ENCODE measurements at regions not wholly inside any gene's neighbourhood (a gene's known extent, or its start where the extent isn't known, plus 50 kb on each side); places are given as distances from the start of the nearest gene placed in this dataset.

GRCh38 chr1:95850763-95851162, 616.8 kb downstream of the RWDD3 start:
- H3K36me3 ChIP-seq: no peaks in the 10 kb centered on the region
- no peaks in the 10 kb centered on the region for H3K9me3 ChIP-seq
- TF ChIP-seq POLR2A (IDR thresholded peaks at IDR 0.05) (no peak), CTCF (IDR thresholded peaks at IDR 0.05) (no peak)
- no peak overlapping the region for H3K27ac ChIP-seq
- H3K4me3 ChIP-seq (replicated peaks in 1 of 3): no peak overlapping the region
- H3K4me1 ChIP-seq: no peaks in the 10 kb centered on the region
- intact Hi-C loops (cut with DNase I): no loop called here
- DNase-seq: no peak
- WGBS, 2 donors: 83 to 92% methylated on average over 3 of the region's 3 CpGs
- no peaks in the 10 kb centered on the region for H3K27me3 ChIP-seq

- no peak for DNase-seq
Observed at GRCh38 chr1:95852483-95853070, 618.6 kb downstream of the RWDD3 start.

GRCh38 chr1:95854457-95854856, 620.4 kb downstream of the RWDD3 start:
- H3K4me1 ChIP-seq: no peaks in the 10 kb centered on the region
- H3K9me3 ChIP-seq: no peaks in the 10 kb centered on the region
- TF ChIP-seq CTCF (IDR thresholded peaks at IDR 0.05): no peak
- no peak overlapping the region for H3K4me3 ChIP-seq (replicated peaks in 1 of 3)
- intact Hi-C loops (cut with DNase I): no loop called here
- WGBS, 2 donors: 62 to 92% methylated on average over 3 of the region's 4 CpGs
- no peak overlapping the region for H3K27ac ChIP-seq
- no peaks in the 10 kb centered on the region for H3K27me3 ChIP-seq
- no peaks in the 10 kb centered on the region for H3K36me3 ChIP-seq
- no peak for DNase-seq

More at GRCh38 chr1:95852483-95853070, 618.6 kb downstream of the RWDD3 start:
- no peaks in the 10 kb centered on the region for H3K36me3 ChIP-seq
- intact Hi-C loops (cut with DNase I): no loop called here
- TF ChIP-seq POLR2A (IDR thresholded peaks at IDR 0.05) (no peak), CTCF (IDR thresholded peaks at IDR 0.05) (no peak)
- 64 to 86% methylated on average over 3 to 6 of the region's 7 CpGs for WGBS, 2 donors
- no peaks in the 10 kb centered on the region for H3K27me3 ChIP-seq
- H3K4me3 ChIP-seq (replicated peaks in 1 of 3): no peak overlapping the region
- no peaks in the 10 kb centered on the region for H3K9me3 ChIP-seq
- no peak overlapping the region for H3K27ac ChIP-seq
- H3K4me1 ChIP-seq: no peaks in the 10 kb centered on the region

- intact Hi-C loops (cut with DNase I): no loop called here
Observed at GRCh38 chr1:95863086-95863485, 629.1 kb downstream of the RWDD3 start.

GRCh38 chr1:95865769-95866168, 631.8 kb downstream of the RWDD3 start:
- DNase-seq: no peak
- Histone ChIP-seq H3K27me3 (no peaks in the 10 kb centered on the region), H3K4me3 (replicated peaks in 1 of 3) (no peak overlapping the region), H3K36me3 (no peaks in the 10 kb centered on the region), H3K4me1 (no peaks in the 10 kb centered on the region), H3K9me3 (no peaks in the 10 kb centered on the region), H3K27ac (no peak overlapping the region)
- TF ChIP-seq CTCF (IDR thresholded peaks at IDR 0.05) (no peak), POLR2A (IDR thresholded peaks at IDR 0.05) (no peak)
- intact Hi-C loops (cut with DNase I): no loop called here

More at GRCh38 chr1:95863086-95863485, 629.1 kb downstream of the RWDD3 start:
- no peaks in the 10 kb centered on the region for H3K4me1 ChIP-seq
- H3K27ac ChIP-seq: no peak overlapping the region
- H3K9me3 ChIP-seq: no peaks in the 10 kb centered on the region
- WGBS, 2 donors: 82 to 83% methylated on average over 2 of the region's 2 CpGs
- TF ChIP-seq POLR2A (IDR thresholded peaks at IDR 0.05): no peak
- no peak for TF ChIP-seq CTCF (IDR thresholded peaks at IDR 0.05)
- no peaks in the 10 kb centered on the region for H3K36me3 ChIP-seq
- H3K27me3 ChIP-seq: no peaks in the 10 kb centered on the region
- DNase-seq: no peak
- H3K4me3 ChIP-seq (replicated peaks in 1 of 3): no peak overlapping the region

Measured in thyroid gland (tissue), 4 donors.